ENCODE measurements at regions not wholly inside any gene's neighbourhood (a gene's known extent, or its start where the extent isn't known, plus 50 kb on each side); places are given as distances from the start of the nearest gene placed in this dataset.
"Not testable (repeated sequence)": the region's sequence is repeated elsewhere in the genome, so short reads cannot be mapped to it uniquely, and the experiment has no call there.

- not testable (repeated sequence) for TF ChIP-seq CTCF, POLR2A (IDR thresholded peaks at IDR 0.05)
These were observed 251.0 kb upstream of the ATP10A start for GRCh38 chr15:26114128-26114527.

All from body of pancreas (tissue), 4 donors.